ENCODE measurements at regions not wholly inside any gene's neighbourhood (a gene's known extent, or its start where the extent isn't known, plus 50 kb on each side); places are given as distances from the start of the nearest gene placed in this dataset.
A peak's percentile ranks its signal among the peaks of the same experiment; 100 is the strongest.

GRCh38 chr7:69173846-69174245 lies 424.4 kb upstream of the AUTS2 start:
- no peaks in the 10 kb centered on the region for H3K4me1 Mint-ChIP-seq
- H3K27me3 Mint-ChIP-seq (ENCODE audit: low read depth in 3 of 3): peaks cover 0 to 7% (median 0%) of the 10 kb centered on the region in 3 donors
- DNase-seq: no peak
- H3K4me3 Mint-ChIP-seq: no peak overlapping the region
- peaks cover 0 to 8% (median 0%) of the 10 kb centered on the region in 6 donors for H3K9me3 Mint-ChIP-seq
- H3K27ac Mint-ChIP-seq: no peak overlapping the region
- H3K36me3 Mint-ChIP-seq: no peaks in the 10 kb centered on the region

GRCh38 chr7:69176841-69177240 lies 421.4 kb upstream of the AUTS2 start:
- H3K9me3 Mint-ChIP-seq: peaks cover 0 to 6% (median 0%) of the 10 kb centered on the region in 6 donors
- H3K27me3 Mint-ChIP-seq (ENCODE audit: low read depth in 3 of 3): peaks cover 0 to 10% (median 0%) of the 10 kb centered on the region in 3 donors
- DNase-seq: no peak
- H3K4me3 Mint-ChIP-seq: no peak overlapping the region
- H3K4me1 Mint-ChIP-seq: no peaks in the 10 kb centered on the region
- no peak overlapping the region for H3K27ac Mint-ChIP-seq
- H3K36me3 Mint-ChIP-seq: no peaks in the 10 kb centered on the region

- peaks cover 0 to 10% (median 0%) of the 10 kb centered on the region in 3 donors for H3K27me3 Mint-ChIP-seq (ENCODE audit: low read depth in 3 of 3)
- H3K27ac Mint-ChIP-seq: no peak overlapping the region
- no peaks in the 10 kb centered on the region for H3K36me3 Mint-ChIP-seq
- DNase-seq: no peak
- peaks cover 0 to 5% (median 0%) of the 10 kb centered on the region in 6 donors for H3K9me3 Mint-ChIP-seq
- peaks cover 2 to 3% of the 10 kb centered on the region in 2 donors for H3K4me1 Mint-ChIP-seq
- no peak overlapping the region for H3K4me3 Mint-ChIP-seq
These were observed 420.8 kb upstream of the AUTS2 start for GRCh38 chr7:69177461-69177861.

- no peak for DNase-seq
- H3K36me3 Mint-ChIP-seq: no peaks in the 10 kb centered on the region
- H3K9me3 Mint-ChIP-seq: peaks cover 0 to 5% (median 0%) of the 10 kb centered on the region in 6 donors
- H3K27me3 Mint-ChIP-seq (ENCODE audit: low read depth in 3 of 3): peaks cover 0 to 11% (median 0%) of the 10 kb centered on the region in 3 donors
- H3K4me3 Mint-ChIP-seq: no peak overlapping the region
- H3K27ac Mint-ChIP-seq: no peak overlapping the region
- peaks cover 7 to 9% of the 10 kb centered on the region in 2 donors for H3K4me1 Mint-ChIP-seq
These were observed 420.3 kb upstream of the AUTS2 start for GRCh38 chr7:69177941-69178494.

- Mint-ChIP-seq H3K27ac (no peak overlapping the region), H3K36me3 (no peaks in the 10 kb centered on the region), H3K4me3 (no peak overlapping the region), H3K4me1 (peaks cover 12 to 17% of the 10 kb centered on the region in 2 donors), H3K9me3 (peaks cover 0 to 5% (median 0%) of the 10 kb centered on the region in 6 donors), H3K27me3 (ENCODE audit: low read depth in 3 of 3) (peaks cover 0 to 9% (median 5%) of the 10 kb centered on the region in 3 donors)
- DNase-seq: no peak
These were observed 417.6 kb upstream of the AUTS2 start for GRCh38 chr7:69180662-69181061.

- H3K9me3 Mint-ChIP-seq: peaks cover 0 to 6% (median under 1%) of the 10 kb centered on the region in 6 donors
- H3K36me3 Mint-ChIP-seq: peaks cover 0 to 4% (median 0%) of the 10 kb centered on the region in 3 donors
- H3K27me3 Mint-ChIP-seq (ENCODE audit: low read depth in 3 of 3): peaks cover 0 to 7% (median 5%) of the 10 kb centered on the region in 3 donors
- peaks cover 12 to 17% of the 10 kb centered on the region in 2 donors for H3K4me1 Mint-ChIP-seq
- no peak overlapping the region for H3K4me3 Mint-ChIP-seq
- H3K27ac Mint-ChIP-seq: peak overlapping the region in 1 of 6 donors; percentile 10
- DNase-seq: no peak
These were observed 415.4 kb upstream of the AUTS2 start for GRCh38 chr7:69182596-69183467.

- Mint-ChIP-seq H3K27ac (no peak overlapping the region), H3K36me3 (peaks cover 0 to 4% (median 0%) of the 10 kb centered on the region in 3 donors), H3K27me3 (ENCODE audit: low read depth in 3 of 3) (peaks cover 0 to 7% (median 5%) of the 10 kb centered on the region in 3 donors), H3K9me3 (peaks cover 0 to 6% (median 2%) of the 10 kb centered on the region in 6 donors), H3K4me1 (peaks cover 12 to 17% of the 10 kb centered on the region in 2 donors), H3K4me3 (peak overlapping the region in 2 of 5 donors; percentile 4 to 6)
- DNase-seq: no peak
These were observed 413.9 kb upstream of the AUTS2 start for GRCh38 chr7:69184339-69184738.

- H3K27ac Mint-ChIP-seq: no peak overlapping the region
These were observed 413.1 kb upstream of the AUTS2 start for GRCh38 chr7:69185170-69185569.

GRCh38 chr7:69186974-69187373 lies 411.3 kb upstream of the AUTS2 start:
- DNase-seq: no peak
- H3K9me3 Mint-ChIP-seq: peaks cover 0 to 8% (median 2%) of the 10 kb centered on the region in 6 donors
- H3K4me1 Mint-ChIP-seq: peaks cover 12 to 17% of the 10 kb centered on the region in 2 donors
- H3K27me3 Mint-ChIP-seq (ENCODE audit: low read depth in 3 of 3): peaks cover 0 to 9% (median 6%) of the 10 kb centered on the region in 3 donors
- H3K27ac Mint-ChIP-seq: no peak overlapping the region
- H3K4me3 Mint-ChIP-seq: no peak overlapping the region
- peaks cover 0 to 4% (median 0%) of the 10 kb centered on the region in 3 donors for H3K36me3 Mint-ChIP-seq

More at GRCh38 chr7:69185170-69185569, 413.1 kb upstream of the AUTS2 start:
- Mint-ChIP-seq H3K9me3 (peaks cover 0 to 6% (median 2%) of the 10 kb centered on the region in 6 donors), H3K4me1 (peaks cover 12 to 17% of the 10 kb centered on the region in 2 donors), H3K36me3 (peaks cover 0 to 4% (median 0%) of the 10 kb centered on the region in 3 donors), H3K27me3 (ENCODE audit: low read depth in 3 of 3) (peaks cover 0 to 7% (median 5%) of the 10 kb centered on the region in 3 donors), H3K4me3 (no peak overlapping the region)
- DNase-seq: no peak

GRCh38 chr7:69187824-69188333 lies 410.4 kb upstream of the AUTS2 start:
- peaks cover 0 to 4% (median 0%) of the 10 kb centered on the region in 3 donors for H3K36me3 Mint-ChIP-seq
- H3K27ac Mint-ChIP-seq: no peak overlapping the region
- peaks cover 0 to 9% (median 2%) of the 10 kb centered on the region in 6 donors for H3K9me3 Mint-ChIP-seq
- peaks cover 0 to 9% (median 3%) of the 10 kb centered on the region in 3 donors for H3K27me3 Mint-ChIP-seq (ENCODE audit: low read depth in 3 of 3)
- H3K4me3 Mint-ChIP-seq: no peak overlapping the region
- DNase-seq: no peak
- peaks cover 6 to 9% of the 10 kb centered on the region in 2 donors for H3K4me1 Mint-ChIP-seq

- Mint-ChIP-seq H3K4me1 (peaks cover 2 to 3% of the 10 kb centered on the region in 2 donors), H3K4me3 (no peak overlapping the region), H3K9me3 (peaks cover 3 to 16% (median 6%) of the 10 kb centered on the region in 6 donors), H3K27me3 (ENCODE audit: low read depth in 3 of 3) (peaks cover 0 to 8% (median 6%) of the 10 kb centered on the region in 3 donors), H3K36me3 (peaks cover 0 to 8% (median 0%) of the 10 kb centered on the region in 3 donors), H3K27ac (no peak overlapping the region)
- DNase-seq: no peak
These were observed 408.9 kb upstream of the AUTS2 start for GRCh38 chr7:69189406-69189805.

GRCh38 chr7:69190025-69190424 lies 408.2 kb upstream of the AUTS2 start:
- no peak overlapping the region for H3K27ac Mint-ChIP-seq
- H3K4me1 Mint-ChIP-seq: no peaks in the 10 kb centered on the region
- H3K36me3 Mint-ChIP-seq: peaks cover 0 to 8% (median 0%) of the 10 kb centered on the region in 3 donors
- H3K27me3 Mint-ChIP-seq (ENCODE audit: low read depth in 3 of 3): peaks cover 0 to 8% (median 6%) of the 10 kb centered on the region in 3 donors
- no peak overlapping the region for H3K4me3 Mint-ChIP-seq
- H3K9me3 Mint-ChIP-seq: peaks cover 3 to 19% (median 6%) of the 10 kb centered on the region in 6 donors
- DNase-seq: no peak

- Mint-ChIP-seq H3K27ac (no peak overlapping the region), H3K27me3 (ENCODE audit: low read depth in 3 of 3) (peaks cover 0 to 6% (median 6%) of the 10 kb centered on the region in 3 donors), H3K9me3 (peaks cover 3 to 19% (median 6%) of the 10 kb centered on the region in 6 donors), H3K4me1 (no peaks in the 10 kb centered on the region), H3K36me3 (peaks cover 0 to 8% (median 0%) of the 10 kb centered on the region in 3 donors), H3K4me3 (no peak overlapping the region)
- DNase-seq: no peak
These were observed 407.5 kb upstream of the AUTS2 start for GRCh38 chr7:69190763-69191162.

All from immature natural killer cell (primary cell).